ENCODE measurements at regions not wholly inside any gene's neighbourhood (a gene's known extent, or its start where the extent isn't known, plus 50 kb on each side); places are given as distances from the start of the nearest gene placed in this dataset.

DNA sequence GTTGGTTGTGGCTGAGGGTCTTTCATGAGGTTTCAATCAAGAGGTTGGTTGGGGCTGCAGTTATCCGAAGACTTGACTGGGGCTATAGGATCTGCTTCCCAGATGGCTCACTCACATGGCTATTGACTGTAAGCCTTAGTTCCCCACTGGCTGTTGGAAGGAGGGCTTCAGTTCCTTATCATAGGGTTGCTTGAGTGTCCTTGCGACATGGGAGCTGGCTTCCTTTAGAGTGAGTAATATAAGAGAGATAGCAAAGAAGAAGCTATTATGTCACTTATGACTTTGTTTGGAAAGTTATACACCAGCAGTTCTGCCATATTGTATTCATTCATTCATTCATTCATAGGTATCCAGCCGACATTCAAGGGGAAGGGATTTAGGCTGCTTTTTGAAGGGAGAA, 121.4 kb upstream of the WSCD1 start:
- Histone ChIP-seq H3K9me2 (replicated peaks; ENCODE audit: insufficient read depth, low read length) (no peaks in the 10 kb centered on the region), H3K4me3 (ENCODE audit: low read length) (no peak overlapping the region), H3K9ac (ENCODE audit: low read length) (no peak overlapping the region), H3K27ac (ENCODE audit: low read length) (no peak overlapping the region), H3K36me3 (replicated peaks; ENCODE audit: insufficient read depth, low read length) (no peaks in the 10 kb centered on the region), H2AFZ (ENCODE audit: low read length) (no peak overlapping the region), H3F3A (ENCODE audit: insufficient read depth, low read length) (peaks cover 13% of the 10 kb centered on the region), H3K4me2 (ENCODE audit: low read depth, low read length) (no peak overlapping the region), H3K27me3 (replicated peaks; ENCODE audit: insufficient read depth, low read length) (no peaks in the 10 kb centered on the region), H3K79me2 (ENCODE audit: low read length) (no peaks in the 10 kb centered on the region), H4K20me1 (ENCODE audit: insufficient read depth, low read length) (no peaks in the 10 kb centered on the region), H3K4me1 (ENCODE audit: low read length) (peaks cover 16% of the 10 kb centered on the region), H3K9me3 (replicated peaks; ENCODE audit: insufficient read depth, low read length) (no peaks in the 10 kb centered on the region)
- TF ChIP-seq EZH2phosphoT487 (IDR thresholded peaks at IDR 0.05; ENCODE audit: low read length) (no peak), EZH2 (optimal IDR thresholded peaks at IDR 0.05; ENCODE audit: low read depth, low read length) (no peak)
- TF ChIP-seq, protein P1, sequence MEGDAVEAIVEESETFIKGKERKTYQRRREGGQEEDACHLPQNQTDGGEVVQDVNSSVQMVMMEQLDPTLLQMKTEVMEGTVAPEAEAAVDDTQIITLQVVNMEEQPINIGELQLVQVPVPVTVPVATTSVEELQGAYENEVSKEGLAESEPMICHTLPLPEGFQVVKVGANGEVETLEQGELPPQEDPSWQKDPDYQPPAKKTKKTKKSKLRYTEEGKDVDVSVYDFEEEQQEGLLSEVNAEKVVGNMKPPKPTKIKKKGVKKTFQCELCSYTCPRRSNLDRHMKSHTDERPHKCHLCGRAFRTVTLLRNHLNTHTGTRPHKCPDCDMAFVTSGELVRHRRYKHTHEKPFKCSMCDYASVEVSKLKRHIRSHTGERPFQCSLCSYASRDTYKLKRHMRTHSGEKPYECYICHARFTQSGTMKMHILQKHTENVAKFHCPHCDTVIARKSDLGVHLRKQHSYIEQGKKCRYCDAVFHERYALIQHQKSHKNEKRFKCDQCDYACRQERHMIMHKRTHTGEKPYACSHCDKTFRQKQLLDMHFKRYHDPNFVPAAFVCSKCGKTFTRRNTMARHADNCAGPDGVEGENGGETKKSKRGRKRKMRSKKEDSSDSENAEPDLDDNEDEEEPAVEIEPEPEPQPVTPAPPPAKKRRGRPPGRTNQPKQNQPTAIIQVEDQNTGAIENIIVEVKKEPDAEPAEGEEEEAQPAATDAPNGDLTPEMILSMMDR (IDR thresholded peaks at IDR 0.05; ENCODE audit: low read length), result no peak
- no peak for DNase-seq

DNA sequence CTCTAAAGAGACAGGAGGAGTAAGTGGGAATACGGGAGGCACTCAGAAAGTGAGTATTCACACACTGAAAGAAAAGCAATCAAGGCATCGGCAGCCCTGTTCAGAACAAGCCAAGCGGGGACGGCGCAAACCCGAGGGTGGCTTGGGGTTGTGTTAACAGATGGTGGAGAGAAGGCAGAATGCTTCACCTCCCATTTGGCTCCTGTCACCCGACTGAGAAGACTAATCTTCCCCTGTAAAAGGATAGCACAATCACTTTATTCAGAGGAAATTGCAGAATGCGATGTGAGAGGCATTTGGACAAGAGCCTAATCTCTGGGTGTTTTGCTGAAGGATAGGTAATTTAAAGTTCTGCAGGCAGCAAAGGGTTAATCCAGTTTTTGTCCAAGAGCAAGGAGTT, 119.3 kb upstream of the WSCD1 start:
- no peak overlapping the region for H3K9ac ChIP-seq (ENCODE audit: low read length)
- no peak overlapping the region for H3K4me2 ChIP-seq (ENCODE audit: low read depth, low read length)
- no peaks in the 10 kb centered on the region for H3K9me3 ChIP-seq (replicated peaks; ENCODE audit: insufficient read depth, low read length)
- H3K79me2 ChIP-seq (ENCODE audit: low read length), result no peaks in the 10 kb centered on the region
- H3K4me3 ChIP-seq (ENCODE audit: low read length), result no peak overlapping the region
- TF ChIP-seq EZH2phosphoT487 (IDR thresholded peaks at IDR 0.05; ENCODE audit: low read length), result no peak
- TF ChIP-seq, protein P1 (IDR thresholded peaks at IDR 0.05; ENCODE audit: low read length), result no peak
- no peaks in the 10 kb centered on the region for H3F3A ChIP-seq (ENCODE audit: insufficient read depth, low read length)
- no peak overlapping the region for H3K27ac ChIP-seq (ENCODE audit: low read length)
- H3K36me3 ChIP-seq (replicated peaks; ENCODE audit: insufficient read depth, low read length), result no peaks in the 10 kb centered on the region
- DNase-seq, result no peak
- no peaks in the 10 kb centered on the region for H3K9me2 ChIP-seq (replicated peaks; ENCODE audit: insufficient read depth, low read length)
- no peaks in the 10 kb centered on the region for H4K20me1 ChIP-seq (ENCODE audit: insufficient read depth, low read length)
- H2AFZ ChIP-seq (ENCODE audit: low read length), result no peak overlapping the region
- H3K4me1 ChIP-seq (ENCODE audit: low read length), result 0 out of 2 replicates have a peak, but pooled peaks cover 4% of the 10 kb centered on the region
- no peaks in the 10 kb centered on the region for H3K27me3 ChIP-seq (replicated peaks; ENCODE audit: insufficient read depth, low read length)

DNA sequence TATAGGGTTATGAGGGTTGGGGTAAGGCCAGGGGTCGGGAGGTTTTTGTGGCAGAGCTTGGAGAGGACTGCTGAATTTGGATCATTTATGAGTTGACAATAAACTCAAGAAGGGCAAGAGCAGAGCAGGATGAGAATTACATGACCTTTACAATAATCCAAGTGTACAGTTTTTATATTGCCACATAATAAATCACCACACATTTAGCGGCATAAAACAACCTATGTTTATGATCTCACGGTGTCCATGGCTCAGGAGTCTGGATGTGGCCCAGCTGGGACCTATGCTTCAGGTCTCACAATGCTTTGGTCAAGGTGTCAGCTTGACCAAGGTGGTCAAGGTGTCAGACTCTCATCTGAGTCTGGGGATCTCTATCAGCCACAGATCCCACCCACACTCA, 118.3 kb upstream of the WSCD1 start:
- no peak overlapping the region for H3K4me2 ChIP-seq (ENCODE audit: low read depth, low read length)
- H3K27me3 ChIP-seq (replicated peaks; ENCODE audit: insufficient read depth, low read length), result no peaks in the 10 kb centered on the region
- H3K4me1 ChIP-seq (ENCODE audit: low read length), result 0 out of 2 replicates have a peak, but pooled peaks cover 6% of the 10 kb centered on the region
- H3K9ac ChIP-seq (ENCODE audit: low read length), result no peak overlapping the region
- H3K9me3 ChIP-seq (replicated peaks; ENCODE audit: insufficient read depth, low read length), result no peaks in the 10 kb centered on the region
- H2AFZ ChIP-seq (ENCODE audit: low read length), result no peak overlapping the region
- H3F3A ChIP-seq (ENCODE audit: insufficient read depth, low read length), result no peaks in the 10 kb centered on the region
- no peak overlapping the region for H3K4me3 ChIP-seq (ENCODE audit: low read length)
- TF ChIP-seq EZH2phosphoT487 (IDR thresholded peaks at IDR 0.05; ENCODE audit: low read length), result no peak
- no peaks in the 10 kb centered on the region for H3K79me2 ChIP-seq (ENCODE audit: low read length)
- no peaks in the 10 kb centered on the region for H3K36me3 ChIP-seq (replicated peaks; ENCODE audit: insufficient read depth, low read length)
- H3K27ac ChIP-seq (ENCODE audit: low read length), result no peak overlapping the region
- no peak for DNase-seq
- H3K9me2 ChIP-seq (replicated peaks; ENCODE audit: insufficient read depth, low read length), result no peaks in the 10 kb centered on the region
- H4K20me1 ChIP-seq (ENCODE audit: insufficient read depth, low read length), result no peaks in the 10 kb centered on the region

DNA sequence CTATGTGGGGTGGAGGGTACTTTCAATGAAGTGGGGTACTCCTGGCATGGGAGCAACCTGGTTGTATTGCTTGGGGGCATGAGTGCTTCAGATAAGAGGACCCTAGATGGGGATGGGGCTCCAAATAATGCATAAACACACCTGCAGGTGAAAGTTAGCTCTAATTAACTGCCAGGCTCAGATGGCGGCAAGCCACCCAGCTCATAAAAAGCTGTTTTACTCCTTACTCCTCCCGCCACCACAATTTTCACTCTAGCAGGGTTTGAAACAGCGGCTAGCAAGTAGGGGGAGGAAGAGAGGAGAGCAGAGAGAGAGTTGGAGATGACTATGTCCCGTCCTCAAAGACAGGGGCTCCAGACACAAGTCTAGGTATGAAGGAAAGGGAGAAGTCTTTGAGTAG, 117.7 kb upstream of the WSCD1 start:
- Histone ChIP-seq H3K27me3 (replicated peaks; ENCODE audit: insufficient read depth, low read length) (no peaks in the 10 kb centered on the region), H2AFZ (ENCODE audit: low read length) (no peak overlapping the region)
- TF ChIP-seq EZH2 (optimal IDR thresholded peaks at IDR 0.05; ENCODE audit: low read depth, low read length), result no peak
- no peak for TF ChIP-seq EZH2phosphoT487 (IDR thresholded peaks at IDR 0.05; ENCODE audit: low read length)
- TF ChIP-seq, protein P1 (IDR thresholded peaks at IDR 0.05; ENCODE audit: low read length), result no peak

More for the DNA sequence above, 117.7 kb upstream of the WSCD1 start:
- Histone ChIP-seq H3K9me3 (replicated peaks; ENCODE audit: insufficient read depth, low read length) (no peaks in the 10 kb centered on the region), H3F3A (ENCODE audit: insufficient read depth, low read length) (no peaks in the 10 kb centered on the region), H3K4me1 (ENCODE audit: low read length) (peaks cover 12% of the 10 kb centered on the region; the same call in 1 of the 2 replicates), H3K4me2 (ENCODE audit: low read depth, low read length) (no peak overlapping the region), H4K20me1 (ENCODE audit: insufficient read depth, low read length) (no peaks in the 10 kb centered on the region), H3K4me3 (ENCODE audit: low read length) (no peak overlapping the region), H3K27ac (ENCODE audit: low read length) (no peak overlapping the region), H3K36me3 (replicated peaks; ENCODE audit: insufficient read depth, low read length) (no peaks in the 10 kb centered on the region), H3K9me2 (replicated peaks; ENCODE audit: insufficient read depth, low read length) (no peaks in the 10 kb centered on the region), H3K79me2 (ENCODE audit: low read length) (no peaks in the 10 kb centered on the region), H3K9ac (ENCODE audit: low read length) (no peak overlapping the region)
- DNase-seq, result no peak
